WTC11 (cell line): ENCODE measurements at regions not wholly inside any gene's neighbourhood (a gene's known extent, or its start where the extent isn't known, plus 50 kb on each side); places are given as distances from the start of the nearest gene placed in this dataset.

ENCODE experiments used
- EMX1 ChIP-seq: fragments of 250-450 bp; sonication (Bioruptor Pico); IDR thresholded peaks from 2 replicates; pipeline ENCODE4 v1.8.0; 2021; ENCODE audit warnings: mild to moderate bottlenecking
- NR2C2 ChIP-seq: sonication (generic); formaldehyde crosslinking; IDR thresholded peaks from 2 replicates; pipeline ENCODE4 v1.8.0; 2022; ENCODE audit warnings: mild to moderate bottlenecking, missing genetic modification reagents
- SP1 ChIP-seq: sonication (generic); formaldehyde crosslinking; conservative IDR thresholded peaks from 2 replicates; pipeline ENCODE4 v1.8.1; 2022; ENCODE audit warnings: missing genetic modification reagents
- ZNF121 ChIP-seq: sonication (generic); formaldehyde crosslinking; IDR thresholded peaks from 2 replicates; pipeline ENCODE4 v1.8.0; 2023; ENCODE audit warnings: missing genetic modification reagents
- ZNF416 ChIP-seq: fragments of 250-450 bp; sonication (Bioruptor Pico); IDR thresholded peaks from 2 replicates; pipeline ENCODE4 v1.9.0; 2021; ENCODE audit warnings: mild to moderate bottlenecking, inconsistent platforms
- TF ChIP-seq, protein P1 (sequence below): fragments of 200-600 bp; IDR thresholded peaks from 2 replicates; pipeline ENCODE4 v1.8.0; 2022; ENCODE audit warnings: antibody characterized with exemption
- TF ChIP-seq, protein P2 (sequence below): sonication (generic); formaldehyde crosslinking; IDR thresholded peaks from 2 replicates; pipeline ENCODE4 v1.8.0; 2022; ENCODE audit warnings: mild to moderate bottlenecking, missing genetic modification reagents
- TF ChIP-seq, protein P3 (sequence below): sonication (generic); formaldehyde crosslinking; IDR thresholded peaks from 2 replicates; pipeline ENCODE4 v1.8.1; 2023; ENCODE audit warnings: mild to moderate bottlenecking, missing genetic modification reagents

DNA sequence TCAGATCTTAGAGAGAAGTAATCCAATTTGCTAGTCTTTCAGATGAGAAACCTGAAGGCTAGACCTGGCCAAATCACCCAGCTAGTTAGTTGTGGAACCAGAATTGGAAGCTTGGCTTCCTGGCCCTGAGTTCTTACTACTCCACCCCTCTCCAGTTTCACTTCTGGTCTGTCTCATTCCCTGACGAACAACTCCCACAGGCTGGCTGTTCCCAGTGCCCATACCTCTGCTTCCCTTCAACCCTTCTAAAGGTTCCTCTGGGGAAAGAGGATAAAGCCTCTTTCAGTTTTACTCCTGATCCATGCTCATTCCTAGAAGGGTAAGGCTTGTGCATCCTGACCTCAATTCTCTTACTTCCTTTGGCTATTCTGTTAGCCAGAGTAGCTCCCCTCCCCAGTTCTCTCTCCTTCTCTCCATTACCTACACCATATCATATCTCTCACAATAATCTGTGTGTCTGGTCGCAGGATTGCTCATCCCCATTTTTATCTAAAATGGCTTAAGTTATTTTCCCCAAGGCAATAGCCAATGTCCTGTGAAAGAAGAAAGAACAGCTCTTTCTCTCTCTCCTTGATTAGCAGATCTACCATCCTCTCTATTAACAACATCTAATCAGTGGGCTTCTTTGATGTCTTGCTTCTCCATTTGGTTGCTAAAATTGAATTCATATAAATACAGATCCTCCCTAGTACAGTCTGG lies 155.0 kb upstream of the MAOA start:
- TF ChIP-seq, protein P1, sequence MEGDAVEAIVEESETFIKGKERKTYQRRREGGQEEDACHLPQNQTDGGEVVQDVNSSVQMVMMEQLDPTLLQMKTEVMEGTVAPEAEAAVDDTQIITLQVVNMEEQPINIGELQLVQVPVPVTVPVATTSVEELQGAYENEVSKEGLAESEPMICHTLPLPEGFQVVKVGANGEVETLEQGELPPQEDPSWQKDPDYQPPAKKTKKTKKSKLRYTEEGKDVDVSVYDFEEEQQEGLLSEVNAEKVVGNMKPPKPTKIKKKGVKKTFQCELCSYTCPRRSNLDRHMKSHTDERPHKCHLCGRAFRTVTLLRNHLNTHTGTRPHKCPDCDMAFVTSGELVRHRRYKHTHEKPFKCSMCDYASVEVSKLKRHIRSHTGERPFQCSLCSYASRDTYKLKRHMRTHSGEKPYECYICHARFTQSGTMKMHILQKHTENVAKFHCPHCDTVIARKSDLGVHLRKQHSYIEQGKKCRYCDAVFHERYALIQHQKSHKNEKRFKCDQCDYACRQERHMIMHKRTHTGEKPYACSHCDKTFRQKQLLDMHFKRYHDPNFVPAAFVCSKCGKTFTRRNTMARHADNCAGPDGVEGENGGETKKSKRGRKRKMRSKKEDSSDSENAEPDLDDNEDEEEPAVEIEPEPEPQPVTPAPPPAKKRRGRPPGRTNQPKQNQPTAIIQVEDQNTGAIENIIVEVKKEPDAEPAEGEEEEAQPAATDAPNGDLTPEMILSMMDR = no peak
- TF ChIP-seq, protein P2, sequence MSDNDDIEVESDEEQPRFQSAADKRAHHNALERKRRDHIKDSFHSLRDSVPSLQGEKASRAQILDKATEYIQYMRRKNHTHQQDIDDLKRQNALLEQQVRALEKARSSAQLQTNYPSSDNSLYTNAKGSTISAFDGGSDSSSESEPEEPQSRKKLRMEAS (CRISPR knock-in tag) = no peak
- TF ChIP-seq SP1 = no peak
- no peak for TF ChIP-seq NR2C2 (CRISPR knock-in tag)
- no peak for TF ChIP-seq ZNF416 (CRISPR knock-in tag)
- TF ChIP-seq ZNF121 (CRISPR knock-in tag) = no peak
- TF ChIP-seq, protein P3, sequence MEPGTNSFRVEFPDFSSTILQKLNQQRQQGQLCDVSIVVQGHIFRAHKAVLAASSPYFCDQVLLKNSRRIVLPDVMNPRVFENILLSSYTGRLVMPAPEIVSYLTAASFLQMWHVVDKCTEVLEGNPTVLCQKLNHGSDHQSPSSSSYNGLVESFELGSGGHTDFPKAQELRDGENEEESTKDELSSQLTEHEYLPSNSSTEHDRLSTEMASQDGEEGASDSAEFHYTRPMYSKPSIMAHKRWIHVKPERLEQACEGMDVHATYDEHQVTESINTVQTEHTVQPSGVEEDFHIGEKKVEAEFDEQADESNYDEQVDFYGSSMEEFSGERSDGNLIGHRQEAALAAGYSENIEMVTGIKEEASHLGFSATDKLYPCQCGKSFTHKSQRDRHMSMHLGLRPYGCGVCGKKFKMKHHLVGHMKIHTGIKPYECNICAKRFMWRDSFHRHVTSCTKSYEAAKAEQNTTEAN (CRISPR knock-in tag) = no peak
- TF ChIP-seq EMX1 (CRISPR knock-in tag) = no peak
